IMR-90 (cell line): ENCODE measurements at regions not wholly inside any gene's neighbourhood (a gene's known extent, or its start where the extent isn't known, plus 50 kb on each side); places are given as distances from the start of the nearest gene placed in this dataset.

ENCODE experiments used
- ATAC-seq: fragments of 200-7000 bp; cut with Tn5 transposase; 2 replicates; pipeline ENCODE4 v1.9.1; 2020; ENCODE audit warnings: low read depth, mild to moderate bottlenecking, moderate library complexity
- BruUV-seq: library from RNA; stranded (reverse); fragments of 400-500 nt; replicated peaks from 2 replicates; lab custom pipeline; 2021; lab: Mats Ljungman, UMichigan
- CTCF ChIA-PET: fragments of 300-600 bp; formaldehyde crosslinking; extraction: SDS; loops from one replicate; lab custom pipeline; 2021; ENCODE audit warnings: antibody characterized with exemption; lab: Yijun Ruan, JAX
- POLR2A ChIA-PET: fragments of 300-600 bp; sonication (Branson Sonifier 250); formaldehyde crosslinking; loops from one replicate; lab custom pipeline; 2022; ENCODE audit warnings: antibody characterized with exemption; ENCODE audit not compliant: unreplicated experiment; lab: Charles Lee
- DNase-seq: peaks from one replicate; pipeline ENCODE4 v3.0.0; 2013
- H2AFZ ChIP-seq: replicated peaks from 2 replicates; pipeline ENCODE3; 2013; ENCODE audit warnings: low read length, mild to moderate bottlenecking; ENCODE audit not compliant: poor library complexity
- H2AK5ac ChIP-seq: 2 replicates; pipeline ENCODE4 v1.6.1; 2013; ENCODE audit warnings: low read depth, low read length, inconsistent platforms
- H2AK9ac ChIP-seq: replicated peaks from 2 replicates; pipeline ENCODE3; 2013; ENCODE audit warnings: mild to moderate bottlenecking, low read depth, low read length, moderate library complexity; ENCODE audit not compliant: poor library complexity
- H2BK120ac ChIP-seq: 2 replicates; pipeline ENCODE4 v1.6.1; 2013; ENCODE audit warnings: low read depth, low read length, inconsistent platforms
- H2BK15ac ChIP-seq: 3 replicates; pipeline ENCODE4 v1.6.1; 2013; ENCODE audit warnings: low read depth, low read length, inconsistent platforms
- H2BK20ac ChIP-seq: 2 replicates; pipeline ENCODE4 v1.6.1; 2013; ENCODE audit warnings: low read depth, mild to moderate bottlenecking, inconsistent platforms, low read length, moderate library complexity
- H2BK5ac ChIP-seq: 2 replicates; pipeline ENCODE4 v1.6.1; 2013; ENCODE audit warnings: mild to moderate bottlenecking, low read depth, low read length, inconsistent platforms; ENCODE audit not compliant: poor library complexity, severe bottlenecking
- H3K14ac ChIP-seq: replicated peaks from 2 replicates; pipeline ENCODE4 v1.6.1; 2013; ENCODE audit warnings: low read depth, low read length, inconsistent platforms
- H3K18ac ChIP-seq: 2 replicates; pipeline ENCODE4 v1.6.1; 2013; ENCODE audit warnings: low read depth, low read length, control low read depth
- H3K23ac ChIP-seq: 2 replicates; pipeline ENCODE4 v1.6.1; 2013; ENCODE audit warnings: low read depth, low read length, inconsistent platforms
- H3K27ac ChIP-seq: 2 replicates; pipeline ENCODE4 v1.5.1; 2013; ENCODE audit warnings: mild to moderate bottlenecking, control low read depth, low read length; ENCODE audit not compliant: insufficient read depth
- H3K27me3 ChIP-seq: 2 replicates; pipeline ENCODE4 v1.6.1; 2013; ENCODE audit warnings: low read length; ENCODE audit not compliant: control insufficient read depth, insufficient read depth
- H3K36me3 ChIP-seq: 2 replicates; pipeline ENCODE4 v1.6.1; 2013; ENCODE audit warnings: low read length, mixed read lengths; ENCODE audit not compliant: control insufficient read depth, insufficient read depth
- H3K4ac ChIP-seq: 2 replicates; pipeline ENCODE4 v1.6.1; 2013; ENCODE audit warnings: low read depth, low read length, inconsistent platforms
- H3K4me1 ChIP-seq: 2 replicates; pipeline ENCODE4 v1.6.1; 2013; ENCODE audit warnings: low read length, mixed read lengths; ENCODE audit not compliant: control insufficient read depth, insufficient read depth
- H3K4me2 ChIP-seq: 2 replicates; pipeline ENCODE4 v1.6.1; 2013; ENCODE audit warnings: low read depth, mild to moderate bottlenecking, control low read depth, low read length, moderate library complexity
- H3K4me3 ChIP-seq: 2 replicates; pipeline ENCODE4 v1.5.1; 2013; ENCODE audit warnings: low read depth, mild to moderate bottlenecking, control low read depth, low read length, moderate library complexity; ENCODE audit not compliant: insufficient read depth
- H3K56ac ChIP-seq: 2 replicates; pipeline ENCODE4 v1.6.1; 2013; ENCODE audit warnings: low read length, inconsistent platforms; ENCODE audit not compliant: insufficient read depth; ENCODE audit errors: extremely low read depth
- H3K79me1 ChIP-seq, 2 experiments: 2 replicates each; pipeline ENCODE4 v1.6.1; 2013; ENCODE audit warnings: low read length in 2 of 2, inconsistent platforms in 1 of 2, low read depth in 1 of 2
- H3K9ac ChIP-seq: 2 replicates; pipeline ENCODE4 v1.6.1; 2013; ENCODE audit warnings: low read depth, low read length, control low read depth
- H3K9me1 ChIP-seq: 2 replicates; pipeline ENCODE4 v1.6.1; 2013; ENCODE audit warnings: low read length, inconsistent platforms; ENCODE audit not compliant: insufficient read depth
- H3K9me3 ChIP-seq: 2 replicates; pipeline ENCODE4 v1.6.1; 2013; ENCODE audit warnings: low read length; ENCODE audit not compliant: control insufficient read depth, insufficient read depth
- H4K20me1 ChIP-seq: 2 replicates; pipeline ENCODE4 v1.6.1; 2013; ENCODE audit warnings: low read length, inconsistent platforms; ENCODE audit not compliant: insufficient read depth
- H4K5ac ChIP-seq: 2 replicates; pipeline ENCODE4 v1.6.1; 2013; ENCODE audit warnings: mild to moderate bottlenecking, low read depth, low read length, control low read depth
- H4K8ac ChIP-seq, 2 experiments: 2 replicates each; pipeline ENCODE4 v1.6.1; 2013; ENCODE audit warnings: low read depth in 2 of 2, low read length in 2 of 2, control low read depth in 1 of 2, inconsistent platforms in 1 of 2
- H4K91ac ChIP-seq: 2 replicates; pipeline ENCODE4 v1.6.1; 2013; ENCODE audit warnings: low read depth, low read length, inconsistent platforms; ENCODE audit not compliant: insufficient read depth
- MXI1 ChIP-seq: IDR thresholded peaks from 2 replicates; pipeline ENCODE4 v1.6.1; 2012; ENCODE audit warnings: low read depth, mild to moderate bottlenecking, low read length, moderate library complexity, borderline replicate concordance
- WGBS, 2 experiments: methylation state at CpG; one replicate each; pipeline versions ENCODE4 v1.1.5 to v1.1.7; 2013; ENCODE audit warnings: missing lambda C conversion rate in 2 of 2; ENCODE audit not compliant: insufficient read length in 1 of 2; ENCODE audit errors: extremely low coverage in 2 of 2; 5-methylcytosine and 5-hydroxymethylcytosine counted together
- dilution Hi-C: fragments of 300-500 bp; cut with HindIII; formaldehyde crosslinking; loops from one replicate; pipeline ENCODE4 v1.14.3; 2018; ENCODE audit warnings: low sequenced_read_pairs; ENCODE audit not compliant: unreplicated experiment
- in situ Hi-C: fragments of 300-500 bp; cut with MboI; formaldehyde crosslinking; loops from 3 replicates; pipeline ENCODE4 v1.14.3; 2019; ENCODE audit warnings: low sequenced_read_pairs, inconsistent platforms, mixed read lengths
- intact Hi-C: fragments of 100-400 bp; cut with micrococcal nuclease; formaldehyde crosslinking; loops from 2 replicates; pipeline ENCODE4 v1.10.0; 2022

DNA sequence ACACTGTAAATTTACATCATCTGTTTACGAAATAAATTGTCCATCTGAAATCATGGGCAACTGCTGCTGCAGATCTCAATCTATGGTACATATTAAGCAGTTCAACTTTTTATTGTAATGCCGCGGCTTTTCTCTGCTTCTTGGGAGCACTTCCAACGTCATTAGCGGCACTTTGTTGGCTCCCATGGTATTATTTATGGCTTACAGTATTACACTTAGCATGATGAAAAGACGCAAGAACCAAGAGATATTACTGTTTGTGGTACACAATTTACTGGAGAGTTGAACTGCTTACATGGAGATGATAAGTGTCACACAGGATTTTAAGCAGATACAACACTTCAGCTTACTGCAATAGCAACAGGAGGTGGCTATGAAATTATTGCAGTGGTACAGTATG lies 442.1 kb downstream of the PCDH20 start:
- Histone ChIP-seq H3K36me3 (no peaks in the 10 kb centered on the region), H3K23ac (no peak overlapping the region), H2BK15ac (no peak overlapping the region), H3K27ac (no peak overlapping the region), H2AK5ac (no peak overlapping the region), H3K79me1 (no peaks in the 10 kb centered on the region), H3K9me3 (peaks cover 2% of the 10 kb centered on the region; the same call in 1 of the 2 replicates), H4K91ac (no peak overlapping the region), H3K56ac (no peak overlapping the region), H3K4me1 (no peaks in the 10 kb centered on the region), H3K4me3 (no peak overlapping the region), H3K9ac (no peak overlapping the region), H3K9me1 (no peaks in the 10 kb centered on the region), H2BK120ac (no peak overlapping the region), H2AFZ (no peak overlapping the region), H3K4ac (no peak overlapping the region), H3K27me3 (no peaks in the 10 kb centered on the region), H4K20me1 (no peaks in the 10 kb centered on the region), H3K14ac (no peak overlapping the region), H3K18ac (no peak overlapping the region), H4K8ac (no peak overlapping the region), H4K5ac (no peak overlapping the region), H2BK20ac (no peak overlapping the region), H2AK9ac (no peak overlapping the region), H3K4me2 (no peak overlapping the region), H2BK5ac (no peak overlapping the region)
- ATAC-seq (no peak), DNase-seq (no peak)
- in situ Hi-C loops: no loop called here
- WGBS, 2 experiments: no CpG with 5 or more reads among the region's 6 CpGs
- CTCF ChIA-PET: no interaction called here
- dilution Hi-C loops: no loop called here
- POLR2A ChIA-PET: no interaction called here
- intact Hi-C loops: no loop called here
- BruUV-seq: no TSS peak
- TF ChIP-seq MXI1: no peak
